HEK293 (cell line): ENCODE measurements at regions not wholly inside any gene's neighbourhood (a gene's known extent, or its start where the extent isn't known, plus 50 kb on each side); places are given as distances from the start of the nearest gene placed in this dataset.

Experiments
- CTCF ChIA-PET: fragments of 350-600 bp; formaldehyde crosslinking; extraction: SDS; loops from one replicate; lab custom pipeline; 2021; ENCODE audit warnings: antibody characterized with exemption; lab: Yijun Ruan, JAX
- POLR2A ChIA-PET: fragments of 300-600 bp; formaldehyde crosslinking; extraction: SDS; loops from one replicate; lab custom pipeline; 2020; ENCODE audit warnings: antibody characterized with exemption, inconsistent platforms; lab: Yijun Ruan, JAX
- H3K27ac ChIP-seq: fragments of 200-500 bp; sonication (Bioruptor generic); 2 replicates; pipeline ENCODE4 v1.5.1; 2014; ENCODE audit warnings: low read depth, low read length, control low read depth, inconsistent platforms; ENCODE audit errors: extremely low read depth
- H3K36me3 ChIP-seq, 2 experiments: fragments of 200-500 bp in 1 of 2; sonication (Bioruptor generic) in 1 of 2; 1 replicate in 1 of 2; 2 replicates in 1 of 2; pipeline ENCODE4 v1.5.1; 2014 to 2017; ENCODE audit warnings: inconsistent platforms in 2 of 2, low read length in 2 of 2; ENCODE audit not compliant: control insufficient read depth in 2 of 2, insufficient read depth in 1 of 2
- H3K4me1 ChIP-seq: fragments of 200-500 bp; sonication (Bioruptor generic); 2 replicates; pipeline ENCODE4 v1.5.1; 2014; ENCODE audit warnings: mild to moderate bottlenecking, low read length, inconsistent platforms; ENCODE audit not compliant: control insufficient read depth, insufficient read depth
- H3K4me3 ChIP-seq: 2 replicates; pipeline ENCODE4 v1.5.1; 2011; ENCODE audit warnings: low read depth, mild to moderate bottlenecking, control low read depth, low read length, moderate library complexity
- H3K9me3 ChIP-seq: fragments of 200-500 bp; sonication (Bioruptor generic); 2 replicates; pipeline ENCODE4 v1.5.1; 2014; ENCODE audit warnings: low read depth, low read length, inconsistent platforms; ENCODE audit not compliant: control insufficient read depth, insufficient read depth
- HIC1 ChIP-seq: fragments of 450-650 bp; formaldehyde crosslinking; IDR thresholded peaks from 2 replicates; pipeline ENCODE4 v1.5.1; 2016; ENCODE audit warnings: missing biosample characterization, missing genetic modification characterization
- PBX3 ChIP-seq: sonication (generic); formaldehyde crosslinking; IDR thresholded peaks from 2 replicates; pipeline ENCODE4 v1.8.1; 2022; ENCODE audit warnings: mild to moderate bottlenecking, moderate library complexity, missing genetic modification reagents
- PRDM1 ChIP-seq: fragments of 450-650 bp; formaldehyde crosslinking; IDR thresholded peaks from 2 replicates; pipeline ENCODE4; 2016; ENCODE audit warnings: missing biosample characterization, missing genetic modification characterization
- YY1 ChIP-seq: fragments of 450-650 bp; formaldehyde crosslinking; IDR thresholded peaks from 2 replicates; pipeline ENCODE4 v1.5.1; 2018; ENCODE audit warnings: missing biosample characterization, missing genetic modification characterization
- ZBTB21 ChIP-seq: fragments of 450-650 bp; formaldehyde crosslinking; IDR thresholded peaks from 2 replicates; pipeline ENCODE4 v1.5.1; 2017; ENCODE audit warnings: missing biosample characterization, missing genetic modification characterization
- ZNF146 ChIP-seq: fragments of 450-650 bp; formaldehyde crosslinking; IDR thresholded peaks from 2 replicates; pipeline ENCODE4 v1.5.1; 2016; ENCODE audit warnings: missing biosample characterization, missing genetic modification characterization
- ZNF155 ChIP-seq: fragments of 450-650 bp; formaldehyde crosslinking; IDR thresholded peaks from 2 replicates; pipeline ENCODE4 v1.5.1; 2016; ENCODE audit warnings: missing biosample characterization, missing genetic modification characterization
- ZNF157 ChIP-seq: fragments of 450-650 bp; formaldehyde crosslinking; IDR thresholded peaks from 2 replicates; pipeline ENCODE4 v1.5.1; 2016; ENCODE audit warnings: missing biosample characterization, missing genetic modification characterization
- ZNF174 ChIP-seq: fragments of 450-650 bp; formaldehyde crosslinking; IDR thresholded peaks from 2 replicates; pipeline ENCODE4 v1.5.0; 2017; ENCODE audit warnings: missing biosample characterization, mild to moderate bottlenecking, missing genetic modification characterization
- ZNF175 ChIP-seq: fragments of 450-650 bp; formaldehyde crosslinking; IDR thresholded peaks from 2 replicates; pipeline ENCODE4 v1.5.1; 2016; ENCODE audit warnings: missing biosample characterization, missing genetic modification characterization
- ZNF433 ChIP-seq: fragments of 450-650 bp; formaldehyde crosslinking; IDR thresholded peaks from 2 replicates; pipeline ENCODE4 v1.5.1; 2016; ENCODE audit warnings: missing biosample characterization, missing genetic modification characterization, low read depth
- ZNF473 ChIP-seq: fragments of 450-650 bp; formaldehyde crosslinking; IDR thresholded peaks from 2 replicates; pipeline ENCODE4 v1.5.1; 2017; ENCODE audit warnings: missing biosample characterization, missing genetic modification characterization
- ZNF529 ChIP-seq: fragments of 450-650 bp; formaldehyde crosslinking; IDR thresholded peaks from 2 replicates; pipeline ENCODE4 v1.5.1; 2017; ENCODE audit warnings: missing genetic modification characterization, missing biosample characterization; ENCODE audit not compliant: insufficient replicate concordance
- ZNF530 ChIP-seq: fragments of 450-650 bp; formaldehyde crosslinking; IDR thresholded peaks from 2 replicates; pipeline ENCODE4 v1.5.1; 2016; ENCODE audit warnings: low read depth, missing biosample characterization, missing genetic modification characterization
- ZNF596 ChIP-seq: fragments of 450-650 bp; IDR thresholded peaks from 2 replicates; pipeline ENCODE4 v1.5.0; 2018; ENCODE audit warnings: missing biosample characterization, mild to moderate bottlenecking, missing genetic modification characterization, moderate library complexity
- ZNF623 ChIP-seq: fragments of 450-650 bp; formaldehyde crosslinking; IDR thresholded peaks from 2 replicates; pipeline ENCODE4 v1.5.1; 2016; ENCODE audit warnings: missing biosample characterization, missing genetic modification characterization
- ZNF837 ChIP-seq: fragments of 450-650 bp; formaldehyde crosslinking; IDR thresholded peaks from 2 replicates; pipeline ENCODE4 v1.5.1; 2016; ENCODE audit warnings: missing biosample characterization, missing genetic modification characterization
- TF ChIP-seq, protein P1 (sequence below): fragments of 450-650 bp; IDR thresholded peaks from 2 replicates; pipeline ENCODE4 v1.5.1; 2018; ENCODE audit warnings: missing biosample characterization, missing genetic modification characterization

DNA sequence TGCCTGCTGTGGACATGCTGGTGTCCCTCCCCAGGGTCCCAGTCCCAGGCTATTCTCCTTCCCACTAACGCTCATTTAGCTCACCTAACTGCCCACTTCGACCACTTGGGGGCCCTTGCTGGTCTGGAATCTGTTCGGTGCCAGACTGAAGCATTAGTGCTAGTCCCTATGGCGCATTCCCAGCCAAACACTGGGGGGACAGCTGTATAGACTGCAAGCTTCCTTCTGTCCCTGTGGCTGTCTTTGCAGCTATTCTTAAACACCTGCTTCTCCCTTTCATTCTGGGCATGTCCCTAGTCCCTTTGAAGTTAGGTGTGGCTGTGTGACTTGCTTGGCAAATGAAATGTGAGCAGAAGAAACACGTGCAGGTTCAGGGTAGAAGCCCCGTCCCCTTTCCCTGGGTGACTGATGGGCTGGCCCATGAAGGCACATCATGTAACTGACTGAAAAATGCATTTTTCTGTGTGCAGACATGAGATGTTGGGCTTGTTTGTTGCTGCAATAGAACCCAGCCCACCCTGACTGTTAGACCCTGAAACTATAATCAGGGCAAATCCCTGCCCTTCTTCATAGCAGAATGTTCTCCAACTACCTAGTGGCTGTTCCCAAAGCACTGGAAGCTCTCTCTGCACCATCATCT, 134.4 kb downstream of the BARX1 start (continued):
- TF ChIP-seq HIC1 (tag by site-specific recombination), result no peak

- H3K4me1 ChIP-seq, result no peaks in the 10 kb centered on the region
- no peak overlapping the region for H3K27ac ChIP-seq
- H3K4me3 ChIP-seq, result no peak overlapping the region
- TF ChIP-seq PRDM1 (tag by site-specific recombination), result no peak
- TF ChIP-seq, protein P1, sequence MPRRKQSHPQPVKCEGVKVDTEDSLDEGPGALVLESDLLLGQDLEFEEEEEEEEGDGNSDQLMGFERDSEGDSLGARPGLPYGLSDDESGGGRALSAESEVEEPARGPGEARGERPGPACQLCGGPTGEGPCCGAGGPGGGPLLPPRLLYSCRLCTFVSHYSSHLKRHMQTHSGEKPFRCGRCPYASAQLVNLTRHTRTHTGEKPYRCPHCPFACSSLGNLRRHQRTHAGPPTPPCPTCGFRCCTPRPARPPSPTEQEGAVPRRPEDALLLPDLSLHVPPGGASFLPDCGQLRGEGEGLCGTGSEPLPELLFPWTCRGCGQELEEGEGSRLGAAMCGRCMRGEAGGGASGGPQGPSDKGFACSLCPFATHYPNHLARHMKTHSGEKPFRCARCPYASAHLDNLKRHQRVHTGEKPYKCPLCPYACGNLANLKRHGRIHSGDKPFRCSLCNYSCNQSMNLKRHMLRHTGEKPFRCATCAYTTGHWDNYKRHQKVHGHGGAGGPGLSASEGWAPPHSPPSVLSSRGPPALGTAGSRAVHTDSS (tag by site-specific recombination), result no peak
- no peak for TF ChIP-seq ZNF837 (tag by site-specific recombination)
- no peak for TF ChIP-seq ZNF157 (tag by site-specific recombination)
- TF ChIP-seq ZNF473 (tag by site-specific recombination), result no peak
- no peak for TF ChIP-seq YY1 (tag by site-specific recombination)
- no peak for TF ChIP-seq ZNF529
- TF ChIP-seq ZNF146 (tag by site-specific recombination), result no peak
- TF ChIP-seq ZNF433 (tag by site-specific recombination), result no peak
- no peak for TF ChIP-seq ZNF596
- TF ChIP-seq ZNF174 (tag by site-specific recombination), result no peak
- no peak for TF ChIP-seq ZNF530 (tag by site-specific recombination)
- TF ChIP-seq PBX3 (CRISPR knock-in tag), result no peak
- no peak for TF ChIP-seq ZBTB21 (tag by site-specific recombination)
- no peak for TF ChIP-seq ZNF623 (tag by site-specific recombination)
- TF ChIP-seq ZNF175, result no peak
- CTCF ChIA-PET, result no interaction called here
- no peaks in the 10 kb centered on the region for H3K36me3 ChIP-seq
- H3K9me3 ChIP-seq, result no peaks in the 10 kb centered on the region
- POLR2A ChIA-PET, result no interaction called here
Measured at GRCh38 chr9:93819905-93820304, 135.2 kb downstream of the BARX1 start.

DNA sequence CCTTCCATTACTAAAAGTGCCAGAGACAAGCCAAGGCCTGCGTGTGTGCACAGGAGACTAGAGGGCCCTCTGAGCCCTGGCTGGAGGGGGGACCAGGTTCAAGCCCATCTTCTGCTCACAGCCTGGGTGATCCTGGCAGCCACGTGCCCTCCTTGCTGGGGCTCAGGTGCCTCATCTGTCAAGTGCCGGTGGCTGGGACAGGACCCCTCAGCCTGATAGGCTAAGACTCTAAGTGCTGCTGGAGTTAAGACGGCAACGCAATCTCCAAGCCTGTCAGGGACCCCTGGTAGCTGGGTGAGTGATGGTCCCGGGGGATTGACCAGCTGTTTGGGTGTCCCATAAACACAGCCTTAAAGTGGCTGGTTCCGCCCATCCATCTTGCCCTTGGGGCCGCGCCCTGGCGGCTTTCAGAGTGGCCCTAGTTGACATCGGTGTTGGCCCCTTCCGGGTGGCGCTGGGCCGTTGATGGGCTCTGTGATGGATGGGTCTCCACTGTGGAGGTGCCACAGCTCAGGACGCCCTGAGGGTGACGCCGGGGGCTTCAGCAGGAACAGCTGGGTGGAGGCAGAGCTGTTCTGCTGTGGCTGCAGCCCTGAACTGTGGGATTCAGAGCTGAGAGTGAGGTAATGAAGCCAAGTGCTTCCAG, 136.2 kb downstream of the BARX1 start:
- POLR2A ChIA-PET, result no interaction called here

More for the DNA sequence above, 136.2 kb downstream of the BARX1 start:
- CTCF ChIA-PET, result interaction anchor here (0.5 kb wide), 1 partner anchor 117 kb away, joined by 3 read pairs; no protein-coding TSS in a partner anchor
- no peaks in the 10 kb centered on the region for H3K36me3 ChIP-seq
- H3K4me1 ChIP-seq, result no peaks in the 10 kb centered on the region
- H3K9me3 ChIP-seq, result no peaks in the 10 kb centered on the region
- no peak overlapping the region for H3K4me3 ChIP-seq
- H3K27ac ChIP-seq, result no peak overlapping the region
- no peak for TF ChIP-seq ZNF155 (tag by site-specific recombination)
